B cell (primary cell): ENCODE measurements at regions not wholly inside any gene's neighbourhood (a gene's known extent, or its start where the extent isn't known, plus 50 kb on each side); places are given as distances from the start of the nearest gene placed in this dataset.

Experiments
- ATAC-seq: fragments of 200-7000 bp; cut with Tn5 transposase; one replicate; pipeline ENCODE4 v1.10.0; 2021; ENCODE audit warnings: low read depth, mild to moderate bottlenecking, moderate number of reproducible peaks, moderate library complexity
- CTCF ChIA-PET: fragments of 350-600 bp; sonication (Branson Sonifier 250); formaldehyde crosslinking; loops from one replicate; lab custom pipeline; 2021; ENCODE audit warnings: antibody characterized with exemption, inconsistent platforms; lab: Charles Lee
- POLR2A ChIA-PET: fragments of 350-600 bp; sonication (Branson Sonifier 250); formaldehyde crosslinking; loops from one replicate; lab custom pipeline; 2021; ENCODE audit warnings: antibody characterized with exemption; lab: Charles Lee
- DNase-seq: peaks from one replicate; pipeline ENCODE4 v3.0.0; 2013
- H2AFZ ChIP-seq: 2 replicates; pipeline ENCODE4 v1.6.1; 2012; ENCODE audit warnings: mild to moderate bottlenecking, low read depth, low read length; ENCODE audit not compliant: insufficient read depth, poor library complexity, severe bottlenecking
- H3K27ac ChIP-seq, 2 donors: 1 replicate in 1 of 2; 2 replicates in 1 of 2; pipeline ENCODE4 v1.5.1; 2012 to 2013; ENCODE audit warnings: low read length in 2 of 2, mild to moderate bottlenecking in 2 of 2, moderate library complexity in 1 of 2
- H3K27me3 ChIP-seq, 4 experiments: fragments of 200-600 bp in 1 of 4; sonication (generic) in 1 of 4; replicated peaks in 1 of 4; 1 replicate in 2 of 4; 2 replicates in 2 of 4; pipeline versions ENCODE4 v1.6.1 to v1.7.0; 2013 to 2016; ENCODE audit warnings: low read length in 3 of 4, mild to moderate bottlenecking in 2 of 4, mixed read lengths in 1 of 4, moderate library complexity in 1 of 4; ENCODE audit not compliant: insufficient read depth in 4 of 4, control insufficient read depth in 3 of 4; ENCODE audit errors: control extremely low read depth in 1 of 4
- H3K36me3 ChIP-seq, 2 experiments: replicated peaks in 1 of 2; 1 replicate in 1 of 2; 2 replicates in 1 of 2; pipeline versions ENCODE4 v1.6.1 to v1.7.1; 2013; ENCODE audit warnings: low read length in 1 of 2; ENCODE audit not compliant: insufficient read depth in 2 of 2, control insufficient read depth in 1 of 2; ENCODE audit errors: control extremely low read depth in 1 of 2, extremely low read depth in 1 of 2
- H3K4me1 ChIP-seq, 2 donors: fragments of 200-600 bp in 1 of 2; sonication (generic) in 1 of 2; 1 replicate in 1 of 2; 2 replicates in 1 of 2; pipeline versions ENCODE4 v1.5.1 to v1.6.1; 2013 to 2017; ENCODE audit warnings: low read length in 2 of 2; ENCODE audit not compliant: control insufficient read depth in 2 of 2, insufficient read depth in 2 of 2
- H3K4me2 ChIP-seq: replicated peaks from 2 replicates; pipeline ENCODE3; 2012; ENCODE audit warnings: mild to moderate bottlenecking, low read depth, low read length; ENCODE audit not compliant: poor library complexity, severe bottlenecking
- H3K4me3 ChIP-seq, 5 experiments: fragments of 200-600 bp in 1 of 5; sonication (generic) in 1 of 5; 1 replicate in 3 of 5; 2 replicates in 2 of 5; pipeline versions ENCODE4 v1.5.1 to v1.7.0; 2011 to 2016; ENCODE audit warnings: low read length in 4 of 5, mild to moderate bottlenecking in 4 of 5, low read depth in 2 of 5, control low read depth in 1 of 5, moderate library complexity in 1 of 5; ENCODE audit not compliant: insufficient read depth in 1 of 5; ENCODE audit errors: control extremely low read depth in 1 of 5, extremely low read depth in 1 of 5
- H3K79me2 ChIP-seq: fragments of 200-600 bp; sonication (generic); one replicate; pipeline ENCODE4 v1.6.0; 2016; ENCODE audit warnings: low read length; ENCODE audit not compliant: control insufficient read depth, insufficient read depth
- H3K9ac ChIP-seq: fragments of 200-600 bp; sonication (generic); 2 replicates; pipeline ENCODE4 v1.6.1; 2017; ENCODE audit warnings: mild to moderate bottlenecking, low read length, moderate library complexity
- H3K9me3 ChIP-seq, 3 donors: one replicate each; pipeline versions ENCODE4 v1.6.1 to v1.7.1; 2013; ENCODE audit warnings: low read length in 2 of 3; ENCODE audit not compliant: control insufficient read depth in 2 of 3, insufficient read depth in 1 of 3; ENCODE audit errors: control extremely low read depth in 1 of 3
- H4K20me1 ChIP-seq: 2 replicates; pipeline ENCODE4 v1.6.0; 2012; ENCODE audit warnings: mild to moderate bottlenecking, low read length; ENCODE audit not compliant: insufficient read depth, control insufficient read depth, poor library complexity, severe bottlenecking
- H3K27ac Mint-ChIP-seq: one replicate; pipeline ENCODE4 v1.8.0; 2021; ENCODE audit warnings: mixed read lengths
- H3K27me3 Mint-ChIP-seq: one replicate; pipeline ENCODE4 v1.8.0; 2021; ENCODE audit warnings: mixed read lengths
- H3K4me1 Mint-ChIP-seq: one replicate; pipeline ENCODE4 v1.8.0; 2021; ENCODE audit warnings: mixed read lengths
- H3K4me3 Mint-ChIP-seq: one replicate; pipeline ENCODE4 v1.8.0; 2021; ENCODE audit warnings: mixed read lengths
- H3K9me3 Mint-ChIP-seq: one replicate; pipeline ENCODE4 v1.8.0; 2022; ENCODE audit warnings: mixed read lengths; ENCODE audit not compliant: insufficient read depth
- CTCF ChIP-seq: fragments of 200-600 bp; IDR thresholded peaks from one replicate; pipeline ENCODE4 v1.8.0; 2022; ENCODE audit warnings: antibody characterized with exemption, mild to moderate bottlenecking
- EZH2 ChIP-seq: IDR thresholded peaks from 2 replicates; pipeline ENCODE4 v1.6.1; 2012; ENCODE audit warnings: borderline replicate concordance, low read depth, mild to moderate bottlenecking, moderate library complexity, low read length; ENCODE audit not compliant: insufficient read depth, poor library complexity, severe bottlenecking
- WGBS: methylation state at CpG from one replicate; pipeline ENCODE4 v1.1.5; 2013; ENCODE audit warnings: missing lambda C conversion rate; ENCODE audit not compliant: insufficient coverage; 5-methylcytosine and 5-hydroxymethylcytosine counted together
- intact Hi-C: fragments of 100-400 bp; cut with micrococcal nuclease; formaldehyde crosslinking; loops from one replicate; pipeline ENCODE4 v1.10.0; 2022

DNA sequence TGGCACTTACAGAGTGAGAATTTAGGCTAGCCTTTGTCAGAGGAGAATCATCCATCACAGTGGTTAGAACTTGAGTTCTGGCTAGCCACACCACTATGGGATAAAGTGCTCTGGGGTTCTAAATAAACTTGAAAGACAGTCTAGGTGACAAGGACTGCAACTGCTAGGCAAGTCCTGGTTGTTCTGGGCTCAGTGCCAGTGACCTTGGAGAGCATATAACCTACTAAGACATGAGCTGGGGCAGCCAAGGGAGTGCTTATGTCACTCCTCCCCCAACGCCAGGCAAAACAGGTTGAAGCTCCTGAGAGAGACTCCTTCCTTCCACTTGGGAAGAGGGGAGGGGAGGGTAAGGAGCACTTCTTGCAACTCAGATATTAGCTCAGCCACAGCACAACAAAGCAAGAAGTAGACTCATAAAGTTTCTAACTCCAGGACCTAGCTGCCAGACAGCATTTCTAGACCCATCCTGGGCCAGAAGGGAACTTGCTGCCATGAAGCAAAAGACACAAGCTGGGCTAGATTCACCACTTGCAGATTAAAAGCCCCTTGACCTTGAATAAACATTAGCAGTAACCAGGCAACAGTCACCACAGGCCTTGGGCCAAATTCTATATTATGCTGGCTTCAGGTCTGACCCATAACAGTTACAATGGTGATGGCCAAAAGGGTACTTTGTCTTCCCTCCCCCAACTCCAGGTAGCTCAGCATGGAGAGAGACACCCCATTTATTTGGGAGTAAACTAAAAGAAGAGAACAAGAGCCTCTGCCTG lies 963.7 kb downstream of the PLOD2 start:
- no peak overlapping the region for H3K4me3 Mint-ChIP-seq
- H3K27ac Mint-ChIP-seq = no peak overlapping the region
- Histone ChIP-seq H3K27me3 (no peaks in the 10 kb centered on the region), H2AFZ (no peak overlapping the region), H3K4me3 (no peak overlapping the region), H3K79me2 (no peaks in the 10 kb centered on the region), H3K36me3 (no peaks in the 10 kb centered on the region), H3K9ac (no peak overlapping the region), H3K4me1 (no peaks in the 10 kb centered on the region), H3K27ac (no peak overlapping the region), H4K20me1 (no peaks in the 10 kb centered on the region), H3K4me2 (no peak overlapping the region), H3K9me3 (no peaks in the 10 kb centered on the region)
- intact Hi-C loops = no loop called here
- no peak for ATAC-seq
- ChIA-PET CTCF (no interaction called here), POLR2A (no interaction called here)
- no peaks in the 10 kb centered on the region for H3K4me1 Mint-ChIP-seq
- TF ChIP-seq EZH2 = no peak
- TF ChIP-seq CTCF = no peak
- DNase-seq = no peak
- no CpG with 5 or more reads among the region's 1 CpG for WGBS
- H3K9me3 Mint-ChIP-seq = peaks cover 10% of the 10 kb centered on the region
- H3K27me3 Mint-ChIP-seq = no peaks in the 10 kb centered on the region

- Mint-ChIP-seq H3K27me3 (no peaks in the 10 kb centered on the region), H3K27ac (no peak overlapping the region), H3K9me3 (peaks cover 10% of the 10 kb centered on the region), H3K4me3 (no peak overlapping the region), H3K4me1 (no peaks in the 10 kb centered on the region)
- H3K27ac ChIP-seq = no peak overlapping the region
- intact Hi-C loops = no loop called here
- H3K4me3 ChIP-seq = no peak overlapping the region
- no peak overlapping the region for H3K4me2 ChIP-seq
- no peak for ATAC-seq
- DNase-seq = no peak
- WGBS = 90% methylated on average over 1 of the region's 1 CpG
- no peaks in the 10 kb centered on the region for H3K27me3 ChIP-seq
- CTCF ChIA-PET = no interaction called here
- no peak overlapping the region for H3K9ac ChIP-seq
- no peaks in the 10 kb centered on the region for H3K36me3 ChIP-seq
- H2AFZ ChIP-seq = no peak overlapping the region
- no peak for TF ChIP-seq CTCF
- no peak for TF ChIP-seq EZH2
- no peaks in the 10 kb centered on the region for H4K20me1 ChIP-seq
- POLR2A ChIA-PET = no interaction called here
- H3K4me1 ChIP-seq = no peaks in the 10 kb centered on the region
- H3K79me2 ChIP-seq = no peaks in the 10 kb centered on the region
- H3K9me3 ChIP-seq = no peaks in the 10 kb centered on the region
Observed at GRCh38 chr3:145197821-145198220, 963.2 kb downstream of the PLOD2 start.
